Loucy (cell line): ENCODE measurements at regions not wholly inside any gene's neighbourhood (a gene's known extent, or its start where the extent isn't known, plus 50 kb on each side); places are given as distances from the start of the nearest gene placed in this dataset.

Experiments used
- EZH2phosphoT487 ChIP-seq: fragments of 200-600 bp; IDR thresholded peaks from 2 replicates; pipeline ENCODE4 v1.6.1; 2018; ENCODE audit warnings: antibody characterized with exemption, mild to moderate bottlenecking, moderate library complexity, borderline replicate concordance
- TF ChIP-seq, protein P1 (sequence below): fragments of 200-600 bp; sonication (generic); conservative IDR thresholded peaks from 2 replicates; pipeline ENCODE4 v1.5.1; 2014; ENCODE audit warnings: mild to moderate bottlenecking, antibody characterized with exemption, low read length

DNA sequence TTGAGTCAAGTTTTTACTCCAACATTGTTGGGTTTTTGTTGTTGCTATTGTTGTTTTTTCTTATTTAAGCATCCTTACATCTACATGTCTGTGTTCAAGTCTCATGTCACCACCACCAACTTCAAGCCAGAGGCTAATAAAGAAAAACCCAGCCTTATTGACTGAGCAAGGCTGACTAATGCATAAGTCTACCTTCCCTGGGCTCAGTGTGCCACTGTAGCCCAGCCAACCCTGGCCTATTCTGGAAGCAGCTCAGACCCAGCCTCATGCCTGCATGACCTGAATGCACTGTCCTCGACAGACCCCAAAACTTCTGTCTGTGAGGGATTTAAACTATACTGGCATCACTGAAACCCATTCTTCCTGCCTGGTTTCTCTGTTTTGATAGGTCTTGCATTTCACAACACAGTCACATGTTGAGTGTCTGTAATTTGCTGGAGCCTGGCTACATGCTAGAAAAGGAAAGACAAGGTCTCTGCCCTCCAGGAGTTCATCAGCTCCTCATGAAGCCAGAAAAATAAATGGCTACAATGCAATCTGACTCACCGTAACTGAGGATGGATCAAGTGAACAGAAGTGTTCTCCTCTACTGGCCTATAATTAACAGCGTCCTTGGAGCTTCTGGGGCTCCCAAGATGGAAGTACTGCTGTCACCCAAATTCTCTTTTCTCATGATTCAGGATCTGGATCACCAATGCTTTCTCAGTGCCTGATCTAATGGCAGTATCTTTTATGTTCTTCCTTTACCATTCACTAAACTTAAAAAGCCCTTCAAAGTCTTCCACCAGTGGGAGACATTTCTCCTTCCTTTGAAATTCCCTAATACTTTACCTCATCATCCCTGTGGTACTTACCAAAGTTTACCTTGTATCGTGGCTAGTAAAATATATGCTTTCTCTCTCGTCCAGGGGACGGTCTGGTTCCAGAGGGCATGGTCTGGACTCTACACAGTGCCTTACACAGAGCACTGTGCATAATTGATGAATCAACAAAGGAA lies 103.9 kb upstream of the IFNE start:
- TF ChIP-seq, protein P1, sequence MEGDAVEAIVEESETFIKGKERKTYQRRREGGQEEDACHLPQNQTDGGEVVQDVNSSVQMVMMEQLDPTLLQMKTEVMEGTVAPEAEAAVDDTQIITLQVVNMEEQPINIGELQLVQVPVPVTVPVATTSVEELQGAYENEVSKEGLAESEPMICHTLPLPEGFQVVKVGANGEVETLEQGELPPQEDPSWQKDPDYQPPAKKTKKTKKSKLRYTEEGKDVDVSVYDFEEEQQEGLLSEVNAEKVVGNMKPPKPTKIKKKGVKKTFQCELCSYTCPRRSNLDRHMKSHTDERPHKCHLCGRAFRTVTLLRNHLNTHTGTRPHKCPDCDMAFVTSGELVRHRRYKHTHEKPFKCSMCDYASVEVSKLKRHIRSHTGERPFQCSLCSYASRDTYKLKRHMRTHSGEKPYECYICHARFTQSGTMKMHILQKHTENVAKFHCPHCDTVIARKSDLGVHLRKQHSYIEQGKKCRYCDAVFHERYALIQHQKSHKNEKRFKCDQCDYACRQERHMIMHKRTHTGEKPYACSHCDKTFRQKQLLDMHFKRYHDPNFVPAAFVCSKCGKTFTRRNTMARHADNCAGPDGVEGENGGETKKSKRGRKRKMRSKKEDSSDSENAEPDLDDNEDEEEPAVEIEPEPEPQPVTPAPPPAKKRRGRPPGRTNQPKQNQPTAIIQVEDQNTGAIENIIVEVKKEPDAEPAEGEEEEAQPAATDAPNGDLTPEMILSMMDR, result no peak
- no peak for TF ChIP-seq EZH2phosphoT487
